ENCODE measurements at regions not wholly inside any gene's neighbourhood (a gene's known extent, or its start where the extent isn't known, plus 50 kb on each side); places are given as distances from the start of the nearest gene placed in this dataset.

DNA sequence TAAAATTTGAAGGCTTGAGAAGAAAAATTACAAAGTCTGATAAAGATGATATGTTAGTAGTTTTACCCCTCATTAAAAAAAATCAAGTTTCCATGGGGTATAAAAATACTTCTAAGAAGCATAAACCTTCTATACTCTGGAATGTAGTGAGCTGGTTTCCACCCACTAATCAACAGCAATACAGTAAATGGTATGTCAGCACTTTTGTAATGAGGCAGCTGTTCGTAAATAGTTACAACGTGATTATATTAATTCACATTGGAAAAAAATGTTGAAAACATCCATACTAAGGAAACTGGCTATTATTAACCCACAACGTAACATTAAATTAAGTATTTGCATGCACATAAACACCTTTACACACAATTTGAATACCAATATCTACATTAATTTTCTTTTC lies 283.1 kb upstream of the FAM174A start (continued):
- TF ChIP-seq GATA2 (CRISPR knock-in tag; IDR thresholded peaks at IDR 0.05) (no peak), SMC3 (IDR thresholded peaks at IDR 0.05; ENCODE audit: low read depth, low read length) (no peak)

- H3K4me1 ChIP-seq (ENCODE audit: control insufficient read depth in 1 of 2, insufficient read depth in 2 of 2, low read depth in 1 of 2, low read length in 1 of 2): no peaks in the 10 kb centered on the region
- no peak for DNase-seq
- CTCF ChIA-PET: no interaction called here
- no peaks in the 10 kb centered on the region for H3F3A ChIP-seq (replicated peaks; ENCODE audit: insufficient read depth)
- no peaks in the 10 kb centered on the region for H3K27me3 ChIP-seq (ENCODE audit: insufficient read depth)
- WGBS (ENCODE audit: low lambda C conversion rate): 10% methylated on average over 2 of the region's 2 CpGs
- no peaks in the 10 kb centered on the region for H3K79me2 ChIP-seq (ENCODE audit: insufficient read depth)
- POLR2A ChIA-PET: no interaction called here
- TF ChIP-seq FOXJ3 (CRISPR knock-in tag; IDR thresholded peaks at IDR 0.05) (no peak), TEAD4 (IDR thresholded peaks at IDR 0.05; ENCODE audit: borderline replicate concordance, insufficient read depth) (no peak), EZH2phosphoT487 (IDR thresholded peaks at IDR 0.05; ENCODE audit: borderline replicate concordance, low read depth) (no peak)
- TF ChIP-seq, protein P1, sequence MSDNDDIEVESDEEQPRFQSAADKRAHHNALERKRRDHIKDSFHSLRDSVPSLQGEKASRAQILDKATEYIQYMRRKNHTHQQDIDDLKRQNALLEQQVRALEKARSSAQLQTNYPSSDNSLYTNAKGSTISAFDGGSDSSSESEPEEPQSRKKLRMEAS (IDR thresholded peaks at IDR 0.05; ENCODE audit: low read depth): no peak
- H3K4me2 ChIP-seq: no peak overlapping the region
- H3K27ac ChIP-seq (ENCODE audit: low read depth in 2 of 2, low read length in 1 of 2): no peak overlapping the region
- no peak overlapping the region for H2AFZ ChIP-seq (ENCODE audit: low read depth)
- H4K20me1 ChIP-seq (ENCODE audit: insufficient read depth): no peaks in the 10 kb centered on the region
- H3K9ac ChIP-seq: no peak overlapping the region
- H3K36me3 ChIP-seq (replicated peaks in 1 of 2; ENCODE audit: control insufficient read depth in 1 of 2, insufficient read depth in 2 of 2, low read length in 1 of 2): no peaks in the 10 kb centered on the region
- no peaks in the 10 kb centered on the region for H3K9me3 ChIP-seq
- no peaks in the 10 kb centered on the region for H3K9me2 ChIP-seq
- no peak overlapping the region for H3K4me3 ChIP-seq (ENCODE audit: low read depth in 2 of 2, low read length in 1 of 2)
Observed at GRCh38 chr5:100249884-100250269, 285.3 kb upstream of the FAM174A start.

- no peaks in the 10 kb centered on the region for H3K9me3 ChIP-seq
- H3K4me2 ChIP-seq: no peak overlapping the region
- H3K27ac ChIP-seq (ENCODE audit: low read depth in 2 of 2, low read length in 1 of 2): no peak overlapping the region
- no peak overlapping the region for H3K4me3 ChIP-seq (ENCODE audit: low read depth in 2 of 2, low read length in 1 of 2)
- H2AFZ ChIP-seq (ENCODE audit: low read depth): no peak overlapping the region
- H3K27me3 ChIP-seq (ENCODE audit: insufficient read depth): no peaks in the 10 kb centered on the region
- CTCF ChIA-PET: no interaction called here
- H3F3A ChIP-seq (replicated peaks; ENCODE audit: insufficient read depth): no peaks in the 10 kb centered on the region
- TF ChIP-seq, protein P2, sequence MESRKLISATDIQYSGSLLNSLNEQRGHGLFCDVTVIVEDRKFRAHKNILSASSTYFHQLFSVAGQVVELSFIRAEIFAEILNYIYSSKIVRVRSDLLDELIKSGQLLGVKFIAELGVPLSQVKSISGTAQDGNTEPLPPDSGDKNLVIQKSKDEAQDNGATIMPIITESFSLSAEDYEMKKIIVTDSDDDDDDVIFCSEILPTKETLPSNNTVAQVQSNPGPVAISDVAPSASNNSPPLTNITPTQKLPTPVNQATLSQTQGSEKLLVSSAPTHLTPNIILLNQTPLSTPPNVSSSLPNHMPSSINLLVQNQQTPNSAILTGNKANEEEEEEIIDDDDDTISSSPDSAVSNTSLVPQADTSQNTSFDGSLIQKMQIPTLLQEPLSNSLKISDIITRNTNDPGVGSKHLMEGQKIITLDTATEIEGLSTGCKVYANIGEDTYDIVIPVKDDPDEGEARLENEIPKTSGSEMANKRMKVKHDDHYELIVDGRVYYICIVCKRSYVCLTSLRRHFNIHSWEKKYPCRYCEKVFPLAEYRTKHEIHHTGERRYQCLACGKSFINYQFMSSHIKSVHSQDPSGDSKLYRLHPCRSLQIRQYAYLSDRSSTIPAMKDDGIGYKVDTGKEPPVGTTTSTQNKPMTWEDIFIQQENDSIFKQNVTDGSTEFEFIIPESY (IDR thresholded peaks at IDR 0.05; ENCODE audit: borderline replicate concordance, low read depth): no peak
- TF ChIP-seq TAF1 (IDR thresholded peaks at IDR 0.05; ENCODE audit: borderline replicate concordance, low read depth, low read length) (no peak), TEAD4 (IDR thresholded peaks at IDR 0.05; ENCODE audit: borderline replicate concordance, insufficient read depth) (no peak), SIN3A (IDR thresholded peaks at IDR 0.05; ENCODE audit: borderline replicate concordance, low read depth, low read length) (no peak), RFX5 (IDR thresholded peaks at IDR 0.05; ENCODE audit: low read length) (no peak), MEF2A (IDR thresholded peaks at IDR 0.05; ENCODE audit: borderline replicate concordance, low read depth) (no peak), POLR2AphosphoS5 (IDR thresholded peaks at IDR 0.05; ENCODE audit: low read depth, low read length) (no peak), MXI1 (IDR thresholded peaks at IDR 0.05; ENCODE audit: low read depth, low read length) (no peak), RXRA (IDR thresholded peaks at IDR 0.05; ENCODE audit: borderline replicate concordance, low read depth) (no peak), FOXM1 (IDR thresholded peaks at IDR 0.05; ENCODE audit: low read depth) (no peak), PBX3 (IDR thresholded peaks at IDR 0.05) (no peak), NFIC (IDR thresholded peaks at IDR 0.05; ENCODE audit: borderline replicate concordance) (no peak), TCF12 (IDR thresholded peaks at IDR 0.05) (no peak), NRF1 (IDR thresholded peaks at IDR 0.05; ENCODE audit: low read depth, low read length) (no peak)
- TF ChIP-seq, protein P1 (IDR thresholded peaks at IDR 0.05; ENCODE audit: low read depth): no peak
- TF ChIP-seq, protein P3, sequence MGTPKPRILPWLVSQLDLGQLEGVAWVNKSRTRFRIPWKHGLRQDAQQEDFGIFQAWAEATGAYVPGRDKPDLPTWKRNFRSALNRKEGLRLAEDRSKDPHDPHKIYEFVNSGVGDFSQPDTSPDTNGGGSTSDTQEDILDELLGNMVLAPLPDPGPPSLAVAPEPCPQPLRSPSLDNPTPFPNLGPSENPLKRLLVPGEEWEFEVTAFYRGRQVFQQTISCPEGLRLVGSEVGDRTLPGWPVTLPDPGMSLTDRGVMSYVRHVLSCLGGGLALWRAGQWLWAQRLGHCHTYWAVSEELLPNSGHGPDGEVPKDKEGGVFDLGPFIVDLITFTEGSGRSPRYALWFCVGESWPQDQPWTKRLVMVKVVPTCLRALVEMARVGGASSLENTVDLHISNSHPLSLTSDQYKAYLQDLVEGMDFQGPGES (IDR thresholded peaks at IDR 0.05; ENCODE audit: low read depth, low read length): no peak
- H3K9me2 ChIP-seq: no peaks in the 10 kb centered on the region
- H3K36me3 ChIP-seq (replicated peaks in 1 of 2; ENCODE audit: control insufficient read depth in 1 of 2, insufficient read depth in 2 of 2, low read length in 1 of 2): no peaks in the 10 kb centered on the region
- no peaks in the 10 kb centered on the region for H3K79me2 ChIP-seq (ENCODE audit: insufficient read depth)
- H4K20me1 ChIP-seq (ENCODE audit: insufficient read depth): no peaks in the 10 kb centered on the region
- H3K9ac ChIP-seq: no peak overlapping the region
- POLR2A ChIA-PET: no interaction called here
- 6% methylated on average over 4 of the region's 4 CpGs for WGBS (ENCODE audit: low lambda C conversion rate)
- DNase-seq: no peak
- no peaks in the 10 kb centered on the region for H3K4me1 ChIP-seq (ENCODE audit: control insufficient read depth in 1 of 2, insufficient read depth in 2 of 2, low read depth in 1 of 2, low read length in 1 of 2)
Observed at GRCh38 chr5:100249211-100249883, 285.8 kb upstream of the FAM174A start.

All from SK-N-SH (cell line).